K562 (cell line): ENCODE measurements at regions not wholly inside any gene's neighbourhood (a gene's known extent, or its start where the extent isn't known, plus 50 kb on each side); places are given as distances from the start of the nearest gene placed in this dataset.

ENCODE experiments used
- ATAC-seq: fragments of 200-7000 bp; cut with Tn5 transposase; 3 replicates; pipeline ENCODE4 v1.9.1; 2020; ENCODE audit warnings: moderate library complexity
- BruUV-seq: library from RNA; stranded (reverse); fragments of 400-500 nt; replicated peaks from 2 replicates; lab custom pipeline; 2021; lab: Mats Ljungman, UMichigan
- CTCF ChIA-PET: fragments of 300-600 bp; formaldehyde crosslinking; extraction: SDS; loops from one replicate; lab custom pipeline; 2021; ENCODE audit warnings: low intra/inter-chr PET ratio; lab: Yijun Ruan, JAX
- POLR2A ChIA-PET: fragments of 300-600, 350-650 bp; sonication (Branson Sonifier 250); formaldehyde crosslinking; extraction: SDS; loops from one replicate; lab custom pipeline; 2021; ENCODE audit warnings: antibody characterized with exemption, inconsistent platforms; lab: Yijun Ruan, JAX
- DNase-seq, 4 experiments: peaks; one replicate each; pipeline versions ENCODE4 v3.0.0 to v3.0.0-alpha.2; 2011 to 2018; ENCODE audit warnings: low spot score in 3 of 4, mixed read lengths in 3 of 4; ENCODE audit errors: extremely low read depth in 1 of 4
- FAIRE-seq: peaks from 2 replicates; lab custom pipeline; 2011; peaks lifted over from hg19 to GRCh38; lab: Jason Lieb, UNC
- H2AFZ ChIP-seq: 2 replicates; pipeline ENCODE4 v1.6.0; 2011; ENCODE audit warnings: low read depth, low read length, control low read depth, inconsistent platforms
- H3K27ac ChIP-seq: fragments of 200-600 bp; 3 replicates; pipeline ENCODE4 v1.8.0; 2011; ENCODE audit warnings: low read depth, mild to moderate bottlenecking, control low read depth, inconsistent platforms, low read length, moderate library complexity, mixed read lengths; ENCODE audit errors: extremely low read depth
- H3K27me3 ChIP-seq, 2 experiments: fragments of 300-600 bp in 1 of 2; 2 replicates in 1 of 2; 3 replicates in 1 of 2; pipeline versions ENCODE4 v1.6.0 to v1.8.0; 2011; ENCODE audit warnings: inconsistent platforms in 2 of 2, low read length in 2 of 2, mild to moderate bottlenecking in 1 of 2, mixed read lengths in 1 of 2, moderate library complexity in 1 of 2; ENCODE audit not compliant: control insufficient read depth in 2 of 2, insufficient read depth in 2 of 2
- H3K36me3 ChIP-seq: fragments of 300-600 bp; 3 replicates; pipeline ENCODE4 v1.8.0; 2011; ENCODE audit warnings: mild to moderate bottlenecking, low read length, inconsistent platforms; ENCODE audit not compliant: control insufficient read depth, insufficient read depth
- H3K4me1 ChIP-seq, 2 experiments: fragments of 200-600 bp in 1 of 2; replicated peaks in 1 of 2; 2 replicates in 1 of 2; 3 replicates in 1 of 2; pipeline versions ENCODE4 v1.5.1 to v1.8.0; 2011; ENCODE audit warnings: inconsistent platforms in 2 of 2, low read length in 2 of 2, mild to moderate bottlenecking in 1 of 2, mixed read lengths in 1 of 2, moderate library complexity in 1 of 2; ENCODE audit not compliant: control insufficient read depth in 2 of 2, insufficient read depth in 2 of 2
- H3K4me2 ChIP-seq: 2 replicates; pipeline ENCODE4 v1.6.1; 2011; ENCODE audit warnings: low read length, control low read depth, inconsistent platforms, mixed read lengths; ENCODE audit not compliant: insufficient read depth
- H3K4me3 ChIP-seq: fragments of 200-600 bp; sonication (generic), shearing (Covaris generic); 2 replicates; pipeline ENCODE4 v1.5.1; 2016; ENCODE audit warnings: control low read depth, inconsistent platforms
- H3K79me2 ChIP-seq: fragments of 200-600 bp; 3 replicates; pipeline ENCODE4 v1.8.0; 2011; ENCODE audit warnings: low read length, inconsistent platforms; ENCODE audit not compliant: control insufficient read depth, insufficient read depth
- H3K9ac ChIP-seq, 2 experiments: 2 replicates each; pipeline versions ENCODE4 v1.6.0 to v1.6.1; 2011; ENCODE audit warnings: low read depth in 2 of 2, low read length in 2 of 2, control low read depth in 1 of 2, inconsistent platforms in 1 of 2, mild to moderate bottlenecking in 1 of 2, mixed read lengths in 1 of 2; ENCODE audit not compliant: insufficient read depth in 1 of 2
- H3K9me1 ChIP-seq: one replicate; pipeline ENCODE4 v1.6.0; 2011; ENCODE audit warnings: inconsistent platforms, mild to moderate bottlenecking, low read length, moderate library complexity; ENCODE audit not compliant: control insufficient read depth, insufficient read depth
- H3K9me3 ChIP-seq: replicated peaks from 2 replicates; pipeline ENCODE4 v1.5.1; 2011; ENCODE audit warnings: low read depth, low read length, inconsistent platforms; ENCODE audit not compliant: control insufficient read depth, insufficient read depth
- H4K20me1 ChIP-seq: replicated peaks from 2 replicates; pipeline ENCODE4 v1.6.1; 2011; ENCODE audit warnings: low read length, inconsistent platforms, mixed read lengths; ENCODE audit not compliant: control insufficient read depth, insufficient read depth
- OTX1 ChIP-seq: fragments of 450-650 bp; formaldehyde crosslinking; IDR thresholded peaks from 2 replicates; pipeline ENCODE4 v1.4.0; 2022; ENCODE audit warnings: mild to moderate bottlenecking
- POLR2G ChIP-seq: fragments of 200-400 bp; formaldehyde crosslinking; IDR thresholded peaks from 2 replicates; pipeline ENCODE4 v1.6.1; 2017; ENCODE audit warnings: low read depth, mild to moderate bottlenecking, antibody characterized with exemption, low read length, moderate library complexity
- SMARCC2 ChIP-seq: fragments of 450-650 bp; IDR thresholded peaks from 2 replicates; pipeline ENCODE4 v1.6.1; 2017; ENCODE audit warnings: antibody characterized with exemption, moderate library complexity, mild to moderate bottlenecking, low read depth
- THAP12 ChIP-seq: fragments of 250-450 bp; sonication (Bioruptor Pico); IDR thresholded peaks from 2 replicates; pipeline ENCODE4 v1.9.0; 2021; ENCODE audit warnings: mild to moderate bottlenecking, inconsistent platforms
- YY1 ChIP-seq, 3 experiments: IDR thresholded peaks; 2 replicates each; pipeline ENCODE4 v1.6.1; 2011; ENCODE audit warnings: low read length in 2 of 3, mild to moderate bottlenecking in 2 of 3, moderate library complexity in 2 of 3, borderline replicate concordance in 1 of 3, control low read depth in 1 of 3, low read depth in 1 of 3; ENCODE audit not compliant: insufficient read depth in 3 of 3, insufficient replicate concordance in 2 of 3, control insufficient read depth in 1 of 3, insufficient read length in 1 of 3; ENCODE audit errors: extremely low read depth in 1 of 3
- ZEB2 ChIP-seq: fragments of 450-650 bp; IDR thresholded peaks from 2 replicates; pipeline ENCODE4 v1.6.1; 2016
- ZNF197 ChIP-seq: fragments of 200-800 bp; sonication (Bioruptor generic); IDR thresholded peaks from 2 replicates; pipeline ENCODE4 v1.6.1; 2016; ENCODE audit warnings: low read depth, missing genetic modification characterization, missing compliant biosample characterization
- ZNF395 ChIP-seq: fragments of 200-800 bp; sonication (Bioruptor generic); IDR thresholded peaks from 2 replicates; pipeline ENCODE4 v1.6.1; 2017; ENCODE audit warnings: missing genetic modification characterization, missing compliant biosample characterization
- WGBS: fragments of 100-300 bp; shearing (Covaris generic); methylation state at CpG from one replicate; pipeline ENCODE4 v1.1.6; 2016; ENCODE audit warnings: low coverage, mixed read lengths; ENCODE audit not compliant: insufficient coverage; ENCODE audit errors: missing lambda C conversion rate; 5-methylcytosine and 5-hydroxymethylcytosine counted together
- in situ Hi-C: fragments of 300-500 bp; cut with MboI; formaldehyde crosslinking; loops from 4 replicates; pipeline ENCODE4 v1.15.0; 2018; ENCODE audit warnings: inconsistent platforms, mixed read lengths
- intact Hi-C: fragments of 100-400 bp; cut with micrococcal nuclease; formaldehyde crosslinking; loops from 2 replicates; pipeline ENCODE4 v1.14.2; 2022
- TF ChIP-seq, protein P1 (sequence below): sonication (generic); formaldehyde crosslinking; IDR thresholded peaks from 2 replicates; pipeline ENCODE4 v1.8.0; 2022; ENCODE audit warnings: missing genetic modification reagents, mild to moderate bottlenecking, borderline replicate concordance
- TF ChIP-seq, protein P2 (sequence below): sonication (generic); formaldehyde crosslinking; IDR thresholded peaks from 2 replicates; pipeline ENCODE4 v1.9.0; 2022; ENCODE audit warnings: mild to moderate bottlenecking, missing genetic modification reagents
- TF ChIP-seq, protein P3 (sequence below): sonication (generic); formaldehyde crosslinking; IDR thresholded peaks from 2 replicates; pipeline ENCODE4 v1.8.0; 2022; ENCODE audit warnings: mild to moderate bottlenecking, missing genetic modification reagents

GRCh38 chr10:107986571-107986970 lies 822.1 kb upstream of the SORCS1 start:
- Histone ChIP-seq H3K27ac (no peak overlapping the region), H3K9me1 (no peaks in the 10 kb centered on the region), H3K79me2 (no peaks in the 10 kb centered on the region), H3K4me1 (no peaks in the 10 kb centered on the region), H3K36me3 (no peaks in the 10 kb centered on the region), H3K4me3 (no peak overlapping the region), H3K9ac (no peak overlapping the region), H2AFZ (no peak overlapping the region), H4K20me1 (no peaks in the 10 kb centered on the region), H3K9me3 (no peaks in the 10 kb centered on the region), H3K27me3 (no peaks in the 10 kb centered on the region), H3K4me2 (no peak overlapping the region)
- POLR2A ChIA-PET: no interaction called here
- ATAC-seq (no peak), DNase-seq (no peak), FAIRE-seq (no peak)
- TF ChIP-seq OTX1 (CRISPR knock-in tag) (no peak), YY1 (IDR thresholded peaks at IDR 0.05; ENCODE audit: borderline replicate concordance in 1 of 3, control insufficient read depth in 1 of 3, extremely low read depth in 1 of 3, insufficient read depth in 3 of 3, insufficient read length in 1 of 3, insufficient replicate concordance in 2 of 3, low read depth in 1 of 3, low read length in 2 of 3) (no peak), ZEB2 (no peak), POLR2G (no peak), ZNF197 (CRISPR knock-in tag) (no peak), THAP12 (no peak), SMARCC2 (no peak), ZNF395 (no peak)
- TF ChIP-seq, protein P1, sequence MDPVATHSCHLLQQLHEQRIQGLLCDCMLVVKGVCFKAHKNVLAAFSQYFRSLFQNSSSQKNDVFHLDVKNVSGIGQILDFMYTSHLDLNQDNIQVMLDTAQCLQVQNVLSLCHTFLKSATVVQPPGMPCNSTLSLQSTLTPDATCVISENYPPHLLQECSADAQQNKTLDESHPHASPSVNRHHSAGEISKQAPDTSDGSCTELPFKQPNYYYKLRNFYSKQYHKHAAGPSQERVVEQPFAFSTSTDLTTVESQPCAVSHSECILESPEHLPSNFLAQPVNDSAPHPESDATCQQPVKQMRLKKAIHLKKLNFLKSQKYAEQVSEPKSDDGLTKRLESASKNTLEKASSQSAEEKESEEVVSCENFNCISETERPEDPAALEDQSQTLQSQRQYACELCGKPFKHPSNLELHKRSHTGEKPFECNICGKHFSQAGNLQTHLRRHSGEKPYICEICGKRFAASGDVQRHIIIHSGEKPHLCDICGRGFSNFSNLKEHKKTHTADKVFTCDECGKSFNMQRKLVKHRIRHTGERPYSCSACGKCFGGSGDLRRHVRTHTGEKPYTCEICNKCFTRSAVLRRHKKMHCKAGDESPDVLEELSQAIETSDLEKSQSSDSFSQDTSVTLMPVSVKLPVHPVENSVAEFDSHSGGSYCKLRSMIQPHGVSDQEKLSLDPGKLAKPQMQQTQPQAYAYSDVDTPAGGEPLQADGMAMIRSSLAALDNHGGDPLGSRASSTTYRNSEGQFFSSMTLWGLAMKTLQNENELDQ: no peak
- TF ChIP-seq, protein P2, sequence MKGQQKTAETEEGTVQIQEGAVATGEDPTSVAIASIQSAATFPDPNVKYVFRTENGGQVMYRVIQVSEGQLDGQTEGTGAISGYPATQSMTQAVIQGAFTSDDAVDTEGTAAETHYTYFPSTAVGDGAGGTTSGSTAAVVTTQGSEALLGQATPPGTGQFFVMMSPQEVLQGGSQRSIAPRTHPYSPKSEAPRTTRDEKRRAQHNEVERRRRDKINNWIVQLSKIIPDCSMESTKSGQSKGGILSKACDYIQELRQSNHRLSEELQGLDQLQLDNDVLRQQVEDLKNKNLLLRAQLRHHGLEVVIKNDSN (CRISPR knock-in tag): no peak
- TF ChIP-seq, protein P3, sequence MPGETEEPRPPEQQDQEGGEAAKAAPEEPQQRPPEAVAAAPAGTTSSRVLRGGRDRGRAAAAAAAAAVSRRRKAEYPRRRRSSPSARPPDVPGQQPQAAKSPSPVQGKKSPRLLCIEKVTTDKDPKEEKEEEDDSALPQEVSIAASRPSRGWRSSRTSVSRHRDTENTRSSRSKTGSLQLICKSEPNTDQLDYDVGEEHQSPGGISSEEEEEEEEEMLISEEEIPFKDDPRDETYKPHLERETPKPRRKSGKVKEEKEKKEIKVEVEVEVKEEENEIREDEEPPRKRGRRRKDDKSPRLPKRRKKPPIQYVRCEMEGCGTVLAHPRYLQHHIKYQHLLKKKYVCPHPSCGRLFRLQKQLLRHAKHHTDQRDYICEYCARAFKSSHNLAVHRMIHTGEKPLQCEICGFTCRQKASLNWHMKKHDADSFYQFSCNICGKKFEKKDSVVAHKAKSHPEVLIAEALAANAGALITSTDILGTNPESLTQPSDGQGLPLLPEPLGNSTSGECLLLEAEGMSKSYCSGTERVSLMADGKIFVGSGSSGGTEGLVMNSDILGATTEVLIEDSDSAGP (CRISPR knock-in tag): no peak
- no TSS peak for BruUV-seq
- intact Hi-C loops (no loop called here), in situ Hi-C loops (no loop called here)
- WGBS: 0% methylated on average over 4 of the region's 4 CpGs
- CTCF ChIA-PET: no interaction called here
